ENCODE measurements at regions not wholly inside any gene's neighbourhood (a gene's known extent, or its start where the extent isn't known, plus 50 kb on each side); places are given as distances from the start of the nearest gene placed in this dataset.

- DNase-seq (ENCODE audit: low read depth, low spot score) (no peak), ATAC-seq (no peak)
- Histone ChIP-seq H3K4me2 (ENCODE audit: low read length) (no peak overlapping the region), H4K20me1 (ENCODE audit: insufficient read depth) (no peaks in the 10 kb centered on the region), H3K4me3 (replicated peaks in 1 of 2; ENCODE audit: low read depth in 1 of 2, low read length in 2 of 2) (no peak overlapping the region), H3K27ac (ENCODE audit: low read depth, low read length) (no peak overlapping the region), H3K4me1 (ENCODE audit: control insufficient read depth in 1 of 2, insufficient read depth in 2 of 2, low read length in 2 of 2) (no peaks in the 10 kb centered on the region), H3K9ac (ENCODE audit: low read length) (no peak overlapping the region), H3K9me3 (ENCODE audit: control insufficient read depth in 1 of 2, insufficient read depth in 1 of 2, low read depth in 1 of 2, low read length in 2 of 2) (no peaks in the 10 kb centered on the region), H3K27me3 (ENCODE audit: insufficient read depth, low read length) (peaks cover 9% of the 10 kb centered on the region; the same call in 1 of the 2 replicates), H2AFZ (ENCODE audit: low read depth, low read length, poor library complexity, severe bottlenecking) (no peak overlapping the region), H3K79me2 (ENCODE audit: insufficient read depth, low read length) (no peaks in the 10 kb centered on the region), H3K36me3 (ENCODE audit: control insufficient read depth in 1 of 2, insufficient read depth in 2 of 2, low read length in 2 of 2) (no peaks in the 10 kb centered on the region), H3K9me2 (ENCODE audit: insufficient read depth) (no peaks in the 10 kb centered on the region)
- ChIA-PET CTCF (no interaction called here), RAD21 (ENCODE audit: low non-redundant PET in 1 of 2, low total read pairs in 2 of 2, uncharacterized antibody in 2 of 2, unreplicated experiment in 2 of 2) (no interaction called here), POLR2A (no interaction called here)
- no TSS peak for BruUV-seq (replicated peaks)
- intact Hi-C loops (cut with micrococcal nuclease) = no loop called here
- no peak for TF ChIP-seq ELF1 (IDR thresholded peaks at IDR 0.05; ENCODE audit: borderline replicate concordance, low read depth)
- TF ChIP-seq SIN3A (IDR thresholded peaks at IDR 0.05; ENCODE audit: low read depth) = no peak
- no peak for TF ChIP-seq ZFX (IDR thresholded peaks at IDR 0.05)
- no peak for TF ChIP-seq ZNF274 (IDR thresholded peaks at IDR 0.05; ENCODE audit: low read depth, low read length)
- no peak for TF ChIP-seq FOSL1 (IDR thresholded peaks at IDR 0.05; ENCODE audit: low read depth)
- TF ChIP-seq EZH2phosphoT487 (IDR thresholded peaks at IDR 0.05; ENCODE audit: borderline replicate concordance) = no peak
- no peak for TF ChIP-seq YY1 (IDR thresholded peaks at IDR 0.05; ENCODE audit: extremely low read depth, insufficient replicate concordance, low read depth, low read length)
- no peak for TF ChIP-seq SP1 (IDR thresholded peaks at IDR 0.05; ENCODE audit: low read depth)
- TF ChIP-seq SRF (IDR thresholded peaks at IDR 0.05; ENCODE audit: low read depth) = no peak
- no peak for TF ChIP-seq REST (IDR thresholded peaks at IDR 0.05; ENCODE audit: low read depth)
- TF ChIP-seq JUND (IDR thresholded peaks at IDR 0.05) = no peak
- no peak for TF ChIP-seq ZBTB33 (IDR thresholded peaks at IDR 0.05; ENCODE audit: extremely low read depth, insufficient replicate concordance, low read length)
- no peak for TF ChIP-seq TCF7L2 (IDR thresholded peaks at IDR 0.05; ENCODE audit: borderline replicate concordance, extremely low read depth, insufficient read depth, insufficient read length)
- TF ChIP-seq, protein P1, sequence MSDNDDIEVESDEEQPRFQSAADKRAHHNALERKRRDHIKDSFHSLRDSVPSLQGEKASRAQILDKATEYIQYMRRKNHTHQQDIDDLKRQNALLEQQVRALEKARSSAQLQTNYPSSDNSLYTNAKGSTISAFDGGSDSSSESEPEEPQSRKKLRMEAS (IDR thresholded peaks at IDR 0.05) = no peak
Observed at GRCh38 chr1:164918140-164918539, 359.2 kb downstream of the PBX1 start.

All from HCT116 (cell line).